Cardiac septum (tissue), 1 donor: ENCODE measurements at regions not wholly inside any gene's neighbourhood (a gene's known extent, or its start where the extent isn't known, plus 50 kb on each side); places are given as distances from the start of the nearest gene placed in this dataset.
"Not testable (repeated sequence)": the region's sequence is repeated elsewhere in the genome, so short reads cannot be mapped to it uniquely, and the experiment has no call there.

ENCODE experiments used
- DNase-seq: peaks from one replicate; pipeline ENCODE4 v3.0.0-alpha.2; 2020; ENCODE audit warnings: low spot score
- intact Hi-C: fragments of 100-400 bp; cut with DNase I; formaldehyde crosslinking; loops from one replicate; pipeline ENCODE4 v1.14.0; 2022
- donor health status: DM: no; HTN: no; CAD: no.

DNA sequence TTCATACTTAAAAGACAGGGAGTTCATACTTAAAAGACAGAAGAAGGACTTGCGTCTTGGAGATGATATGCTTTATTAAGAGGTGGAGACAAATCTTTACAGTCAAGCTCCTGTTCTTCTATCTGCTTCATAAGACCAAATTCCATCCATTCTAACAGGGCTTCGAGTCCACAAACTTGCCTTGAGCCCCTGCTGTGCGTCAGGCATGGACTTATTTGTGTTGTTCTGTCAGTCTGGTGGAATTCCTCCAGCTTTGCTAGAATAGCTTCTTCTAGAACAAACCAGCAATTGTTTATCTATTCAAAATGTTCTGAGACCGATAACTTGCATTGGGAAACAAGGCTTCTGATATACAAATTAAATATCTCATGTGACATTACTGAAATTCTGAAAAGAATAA lies 73.9 kb upstream of the SOX11 start:
- DNase-seq: no peak
- intact Hi-C loops: no loop called here

DNA sequence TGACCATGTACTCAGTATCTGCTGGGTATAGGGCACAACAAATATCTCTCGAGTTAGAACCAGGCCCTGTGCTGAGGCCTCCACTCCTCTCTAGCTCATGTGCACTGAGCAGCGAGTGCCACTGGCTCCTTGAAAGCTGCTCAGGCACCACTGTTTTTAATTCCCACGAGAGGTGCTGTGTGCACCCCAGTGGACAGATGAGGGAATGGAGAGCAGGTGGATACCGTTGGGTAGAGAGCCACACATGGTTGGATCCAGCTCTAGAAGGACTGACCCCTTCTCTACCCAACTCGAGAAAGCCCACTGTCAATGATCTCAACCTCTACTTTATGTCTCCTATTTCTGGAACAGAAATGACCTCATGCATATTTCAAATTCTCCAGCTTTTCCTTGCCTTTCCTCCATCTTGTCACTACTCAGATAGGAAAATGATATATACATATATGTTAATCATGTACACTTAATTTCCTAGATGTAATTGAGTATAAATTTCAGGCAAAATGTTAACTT lies 66.6 kb upstream of the SOX11 start:
- intact Hi-C loops, DNase-seq: not testable (repeated sequence)

- DNase-seq, intact Hi-C loops: not testable (repeated sequence)
These were observed 63.7 kb upstream of the SOX11 start for GRCh38 chr2:5628484-5628883.

GRCh38 chr2:5629510-5629909 lies 62.7 kb upstream of the SOX11 start:
- intact Hi-C loops, DNase-seq: not testable (repeated sequence)

- intact Hi-C loops, DNase-seq: not testable (repeated sequence)
These were observed 55.1 kb upstream of the SOX11 start for GRCh38 chr2:5637051-5637450.
